OCI-LY7 (cell line): ENCODE measurements at regions not wholly inside any gene's neighbourhood (a gene's known extent, or its start where the extent isn't known, plus 50 kb on each side); places are given as distances from the start of the nearest gene placed in this dataset.

Experiments
- BruUV-seq: library from RNA; stranded (reverse); fragments of 400-500 nt; replicated peaks from 2 replicates; lab custom pipeline; 2021; lab: Mats Ljungman, UMichigan
- CTCF ChIA-PET: fragments of 300-600 bp; sonication (Branson Sonifier 250); formaldehyde crosslinking; loops from one replicate; lab custom pipeline; 2022; ENCODE audit warnings: antibody characterized with exemption; ENCODE audit not compliant: unreplicated experiment; lab: Charles Lee
- POLR2A ChIA-PET: fragments of 300-600 bp; sonication (Branson Sonifier 250); formaldehyde crosslinking; loops from one replicate; lab custom pipeline; 2022; ENCODE audit warnings: antibody characterized with exemption; lab: Charles Lee
- DNase-seq: peaks from one replicate; pipeline ENCODE4 v3.0.0-alpha.2; 2015; ENCODE audit warnings: low spot score
- H2AFZ ChIP-seq: fragments of 200-600 bp; sonication (generic), shearing (Covaris generic); 2 replicates; pipeline ENCODE4 v1.6.1; 2014; ENCODE audit warnings: mild to moderate bottlenecking, antibody characterized with exemption, low read length, moderate library complexity
- H3K27ac ChIP-seq: fragments of 200-600 bp; sonication (generic); 2 replicates; pipeline ENCODE4 v1.5.1; 2014; ENCODE audit warnings: mixed run types, low read depth, mild to moderate bottlenecking, moderate library complexity, low read length, inconsistent platforms; ENCODE audit not compliant: poor library complexity, severe bottlenecking
- H3K36me3 ChIP-seq: fragments of 200-600 bp; sonication (generic); 2 replicates; pipeline ENCODE4 v1.6.1; 2014; ENCODE audit warnings: mild to moderate bottlenecking, antibody characterized with exemption, low read length, moderate library complexity, mixed read lengths; ENCODE audit not compliant: insufficient read depth
- H3K4me1 ChIP-seq: fragments of 200-600 bp; sonication (generic); 2 replicates; pipeline ENCODE4 v1.5.1; 2014; ENCODE audit warnings: mild to moderate bottlenecking, low read length; ENCODE audit not compliant: insufficient read depth, poor library complexity, severe bottlenecking
- H3K4me2 ChIP-seq: fragments of 200-600 bp; sonication (generic); 2 replicates; pipeline ENCODE4 v1.6.1; 2014; ENCODE audit warnings: mild to moderate bottlenecking, low read length
- H3K4me3 ChIP-seq: fragments of 200-600 bp; sonication (generic); 2 replicates; pipeline ENCODE4 v1.5.1; 2014; ENCODE audit warnings: mild to moderate bottlenecking, low read depth, low read length; ENCODE audit not compliant: poor library complexity, severe bottlenecking
- H3K79me2 ChIP-seq: fragments of 200-600 bp; sonication (generic); 2 replicates; pipeline ENCODE4 v1.6.1; 2016; ENCODE audit warnings: low read depth, mild to moderate bottlenecking, low read length, moderate library complexity, mixed read lengths; ENCODE audit not compliant: insufficient read depth
- H3K9me2 ChIP-seq: fragments of 200-600 bp; sonication (generic); 2 replicates; pipeline ENCODE4 v1.6.1; 2016; ENCODE audit warnings: mild to moderate bottlenecking, low read length, mixed read lengths; ENCODE audit not compliant: insufficient read depth
- H3K9me3 ChIP-seq: fragments of 200-600 bp; sonication (generic); 2 replicates; pipeline ENCODE4 v1.6.1; 2014; ENCODE audit warnings: mild to moderate bottlenecking, mixed run types, low read length, mixed read lengths
- H4K20me1 ChIP-seq: fragments of 200-600 bp; sonication (generic); 2 replicates; pipeline ENCODE4 v1.6.1; 2014; ENCODE audit warnings: mild to moderate bottlenecking, antibody characterized with exemption, low read length, moderate library complexity, mixed read lengths; ENCODE audit not compliant: insufficient read depth
- EZH2phosphoT487 ChIP-seq: fragments of 200-600 bp; sonication (generic); IDR thresholded peaks from 2 replicates; pipeline ENCODE4 v1.6.1; 2018; ENCODE audit warnings: low read depth, borderline replicate concordance, mild to moderate bottlenecking, mixed run types, antibody characterized with exemption, low read length, moderate library complexity, mixed read lengths
- intact Hi-C: fragments of 100-400 bp; cut with micrococcal nuclease; formaldehyde crosslinking; loops from one replicate; pipeline ENCODE4 v1.10.0; 2022; ENCODE audit not compliant: unreplicated experiment
- TF ChIP-seq, protein P1 (sequence below): fragments of 200-600 bp; sonication (generic); conservative IDR thresholded peaks from 2 replicates; pipeline ENCODE4 v1.5.1; 2014; ENCODE audit warnings: mild to moderate bottlenecking, antibody characterized with exemption, low read length, moderate library complexity, mixed read lengths

DNA sequence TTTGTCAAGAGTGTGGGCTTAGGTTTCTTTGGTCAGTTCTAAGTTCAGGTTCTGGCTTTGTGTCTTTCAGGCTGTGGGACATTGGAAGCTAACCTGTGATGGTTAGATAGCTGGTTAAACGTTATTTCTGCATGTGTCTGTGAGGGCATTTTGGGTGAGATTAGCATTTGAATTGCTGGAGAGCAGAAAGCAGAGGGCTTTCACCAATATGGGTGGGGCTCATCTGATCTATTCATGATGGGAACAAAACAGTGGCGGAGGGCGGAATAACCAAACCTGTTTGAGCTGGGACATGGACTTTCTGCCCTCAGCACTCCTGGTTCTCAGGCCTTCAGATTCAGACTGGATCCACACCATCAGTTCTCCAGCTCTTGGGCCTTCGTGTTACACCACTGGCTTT, 195.4 kb downstream of the KLF13 start:
- H3K79me2 ChIP-seq: no peaks in the 10 kb centered on the region
- no peaks in the 10 kb centered on the region for H3K9me3 ChIP-seq
- ChIA-PET POLR2A (no interaction called here), CTCF (no interaction called here)
- H3K4me3 ChIP-seq: no peak overlapping the region
- intact Hi-C loops: no loop called here
- H3K27ac ChIP-seq: no peak overlapping the region
- no peaks in the 10 kb centered on the region for H3K4me1 ChIP-seq
- no peak for TF ChIP-seq EZH2phosphoT487
- TF ChIP-seq, protein P1, sequence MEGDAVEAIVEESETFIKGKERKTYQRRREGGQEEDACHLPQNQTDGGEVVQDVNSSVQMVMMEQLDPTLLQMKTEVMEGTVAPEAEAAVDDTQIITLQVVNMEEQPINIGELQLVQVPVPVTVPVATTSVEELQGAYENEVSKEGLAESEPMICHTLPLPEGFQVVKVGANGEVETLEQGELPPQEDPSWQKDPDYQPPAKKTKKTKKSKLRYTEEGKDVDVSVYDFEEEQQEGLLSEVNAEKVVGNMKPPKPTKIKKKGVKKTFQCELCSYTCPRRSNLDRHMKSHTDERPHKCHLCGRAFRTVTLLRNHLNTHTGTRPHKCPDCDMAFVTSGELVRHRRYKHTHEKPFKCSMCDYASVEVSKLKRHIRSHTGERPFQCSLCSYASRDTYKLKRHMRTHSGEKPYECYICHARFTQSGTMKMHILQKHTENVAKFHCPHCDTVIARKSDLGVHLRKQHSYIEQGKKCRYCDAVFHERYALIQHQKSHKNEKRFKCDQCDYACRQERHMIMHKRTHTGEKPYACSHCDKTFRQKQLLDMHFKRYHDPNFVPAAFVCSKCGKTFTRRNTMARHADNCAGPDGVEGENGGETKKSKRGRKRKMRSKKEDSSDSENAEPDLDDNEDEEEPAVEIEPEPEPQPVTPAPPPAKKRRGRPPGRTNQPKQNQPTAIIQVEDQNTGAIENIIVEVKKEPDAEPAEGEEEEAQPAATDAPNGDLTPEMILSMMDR: no peak
- no TSS peak for BruUV-seq
- H3K36me3 ChIP-seq: no peaks in the 10 kb centered on the region
- no peak overlapping the region for H3K4me2 ChIP-seq
- H4K20me1 ChIP-seq: no peaks in the 10 kb centered on the region
- H2AFZ ChIP-seq: no peak overlapping the region
- no peaks in the 10 kb centered on the region for H3K9me2 ChIP-seq
- DNase-seq: no peak

DNA sequence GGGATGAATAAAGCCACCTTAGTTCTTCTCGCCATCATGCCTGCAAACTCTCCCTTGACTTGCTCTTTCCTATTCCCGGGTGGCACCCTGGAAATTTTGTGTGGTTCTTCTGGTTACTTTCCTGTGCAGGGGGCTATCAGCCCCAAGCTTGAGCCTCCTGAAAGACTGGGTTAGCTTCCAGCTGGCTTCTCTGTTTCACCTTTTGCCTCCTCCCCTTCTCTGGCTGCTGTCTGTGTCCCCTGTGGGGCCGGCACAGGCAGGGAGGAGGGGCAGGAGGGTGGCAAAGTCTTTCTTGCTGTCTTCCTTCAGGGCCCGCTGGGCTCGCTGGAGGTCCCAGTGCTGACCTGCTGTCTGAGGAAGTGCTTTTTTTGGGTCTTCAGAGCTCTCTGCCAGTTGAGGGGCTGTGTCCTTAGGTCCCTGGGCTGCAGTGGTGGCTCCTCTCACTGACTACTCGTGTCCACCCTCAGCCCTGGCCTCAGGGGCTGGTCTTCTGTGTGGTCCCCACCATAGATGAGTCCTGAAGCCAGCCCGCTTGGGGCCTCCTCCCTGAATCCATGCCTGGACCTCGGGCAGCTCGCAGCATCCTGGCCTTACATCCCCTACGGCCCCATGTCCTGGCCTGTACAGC, 196.5 kb downstream of the KLF13 start:
- CTCF ChIA-PET: no interaction called here
- Histone ChIP-seq H2AFZ (no peak overlapping the region), H3K4me1 (no peaks in the 10 kb centered on the region), H3K79me2 (no peaks in the 10 kb centered on the region), H3K4me3 (no peak overlapping the region), H4K20me1 (no peaks in the 10 kb centered on the region), H3K4me2 (no peak overlapping the region), H3K36me3 (no peaks in the 10 kb centered on the region), H3K27ac (no peak overlapping the region), H3K9me2 (no peaks in the 10 kb centered on the region), H3K9me3 (no peaks in the 10 kb centered on the region)
- no peak for DNase-seq
- POLR2A ChIA-PET: no interaction called here
- intact Hi-C loops: no loop called here
- BruUV-seq: no TSS peak
- TF ChIP-seq, protein P1: no peak
- no peak for TF ChIP-seq EZH2phosphoT487

DNA sequence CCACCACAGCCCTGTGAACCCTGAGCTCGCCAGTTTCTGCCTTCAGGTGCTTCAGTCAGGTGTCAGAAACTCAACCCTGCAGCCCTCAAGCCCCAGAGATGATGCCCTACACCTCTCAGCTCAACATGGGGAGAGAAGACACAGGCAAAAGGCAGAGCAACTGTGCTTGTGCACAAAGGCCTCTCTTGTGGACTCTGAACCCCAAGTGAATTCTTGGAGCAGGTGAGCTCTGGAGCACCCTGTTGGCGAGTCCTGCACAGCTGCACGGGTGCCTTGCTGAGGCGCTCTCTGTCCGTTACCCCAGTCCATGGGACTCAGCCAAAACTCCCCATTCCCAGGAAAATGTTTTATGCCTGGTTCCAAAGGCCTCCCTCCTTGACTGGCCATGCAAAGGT, 197.0 kb downstream of the KLF13 start:
- DNase-seq: no peak
- H3K79me2 ChIP-seq: no peaks in the 10 kb centered on the region
- no TSS peak for BruUV-seq
- CTCF ChIA-PET: no interaction called here
- POLR2A ChIA-PET: no interaction called here
- H3K9me2 ChIP-seq: no peaks in the 10 kb centered on the region
- no peak overlapping the region for H3K4me2 ChIP-seq
- H3K9me3 ChIP-seq: no peaks in the 10 kb centered on the region
- TF ChIP-seq EZH2phosphoT487: no peak
- TF ChIP-seq, protein P1: no peak
- H4K20me1 ChIP-seq: no peaks in the 10 kb centered on the region
- intact Hi-C loops: no loop called here
- no peaks in the 10 kb centered on the region for H3K4me1 ChIP-seq
- H2AFZ ChIP-seq: no peak overlapping the region
- H3K4me3 ChIP-seq: no peak overlapping the region
- no peaks in the 10 kb centered on the region for H3K36me3 ChIP-seq
- no peak overlapping the region for H3K27ac ChIP-seq
